B cell (primary cell): ENCODE measurements at regions not wholly inside any gene's neighbourhood (a gene's known extent, or its start where the extent isn't known, plus 50 kb on each side); places are given as distances from the start of the nearest gene placed in this dataset.

Experiments
- ATAC-seq: fragments of 200-7000 bp; cut with Tn5 transposase; one replicate; pipeline ENCODE4 v1.10.0; 2021; ENCODE audit warnings: low read depth, mild to moderate bottlenecking, moderate number of reproducible peaks, moderate library complexity
- CTCF ChIA-PET: fragments of 350-600 bp; sonication (Branson Sonifier 250); formaldehyde crosslinking; loops from one replicate; lab custom pipeline; 2021; ENCODE audit warnings: antibody characterized with exemption, inconsistent platforms; lab: Charles Lee
- POLR2A ChIA-PET: fragments of 350-600 bp; sonication (Branson Sonifier 250); formaldehyde crosslinking; loops from one replicate; lab custom pipeline; 2021; ENCODE audit warnings: antibody characterized with exemption; lab: Charles Lee
- DNase-seq: peaks from one replicate; pipeline ENCODE4 v3.0.0; 2013
- H2AFZ ChIP-seq: 2 replicates; pipeline ENCODE4 v1.6.1; 2012; ENCODE audit warnings: mild to moderate bottlenecking, low read depth, low read length; ENCODE audit not compliant: insufficient read depth, poor library complexity, severe bottlenecking
- H3K27ac ChIP-seq, 2 donors: 1 replicate in 1 of 2; 2 replicates in 1 of 2; pipeline ENCODE4 v1.5.1; 2012 to 2013; ENCODE audit warnings: low read length in 2 of 2, mild to moderate bottlenecking in 2 of 2, moderate library complexity in 1 of 2
- H3K27me3 ChIP-seq, 4 experiments: fragments of 200-600 bp in 1 of 4; sonication (generic) in 1 of 4; replicated peaks in 1 of 4; 1 replicate in 2 of 4; 2 replicates in 2 of 4; pipeline versions ENCODE4 v1.6.1 to v1.7.0; 2013 to 2016; ENCODE audit warnings: low read length in 3 of 4, mild to moderate bottlenecking in 2 of 4, mixed read lengths in 1 of 4, moderate library complexity in 1 of 4; ENCODE audit not compliant: insufficient read depth in 4 of 4, control insufficient read depth in 3 of 4; ENCODE audit errors: control extremely low read depth in 1 of 4
- H3K36me3 ChIP-seq, 2 experiments: replicated peaks in 1 of 2; 1 replicate in 1 of 2; 2 replicates in 1 of 2; pipeline versions ENCODE4 v1.6.1 to v1.7.1; 2013; ENCODE audit warnings: low read length in 1 of 2; ENCODE audit not compliant: insufficient read depth in 2 of 2, control insufficient read depth in 1 of 2; ENCODE audit errors: control extremely low read depth in 1 of 2, extremely low read depth in 1 of 2
- H3K4me1 ChIP-seq, 2 donors: fragments of 200-600 bp in 1 of 2; sonication (generic) in 1 of 2; 1 replicate in 1 of 2; 2 replicates in 1 of 2; pipeline versions ENCODE4 v1.5.1 to v1.6.1; 2013 to 2017; ENCODE audit warnings: low read length in 2 of 2; ENCODE audit not compliant: control insufficient read depth in 2 of 2, insufficient read depth in 2 of 2
- H3K4me2 ChIP-seq: replicated peaks from 2 replicates; pipeline ENCODE3; 2012; ENCODE audit warnings: mild to moderate bottlenecking, low read depth, low read length; ENCODE audit not compliant: poor library complexity, severe bottlenecking
- H3K4me3 ChIP-seq, 5 experiments: fragments of 200-600 bp in 1 of 5; sonication (generic) in 1 of 5; 1 replicate in 3 of 5; 2 replicates in 2 of 5; pipeline versions ENCODE4 v1.5.1 to v1.7.0; 2011 to 2016; ENCODE audit warnings: low read length in 4 of 5, mild to moderate bottlenecking in 4 of 5, low read depth in 2 of 5, control low read depth in 1 of 5, moderate library complexity in 1 of 5; ENCODE audit not compliant: insufficient read depth in 1 of 5; ENCODE audit errors: control extremely low read depth in 1 of 5, extremely low read depth in 1 of 5
- H3K79me2 ChIP-seq: fragments of 200-600 bp; sonication (generic); one replicate; pipeline ENCODE4 v1.6.0; 2016; ENCODE audit warnings: low read length; ENCODE audit not compliant: control insufficient read depth, insufficient read depth
- H3K9ac ChIP-seq: fragments of 200-600 bp; sonication (generic); 2 replicates; pipeline ENCODE4 v1.6.1; 2017; ENCODE audit warnings: mild to moderate bottlenecking, low read length, moderate library complexity
- H3K9me3 ChIP-seq, 3 donors: one replicate each; pipeline versions ENCODE4 v1.6.1 to v1.7.1; 2013; ENCODE audit warnings: low read length in 2 of 3; ENCODE audit not compliant: control insufficient read depth in 2 of 3, insufficient read depth in 1 of 3; ENCODE audit errors: control extremely low read depth in 1 of 3
- H4K20me1 ChIP-seq: 2 replicates; pipeline ENCODE4 v1.6.0; 2012; ENCODE audit warnings: mild to moderate bottlenecking, low read length; ENCODE audit not compliant: insufficient read depth, control insufficient read depth, poor library complexity, severe bottlenecking
- H3K27ac Mint-ChIP-seq: one replicate; pipeline ENCODE4 v1.8.0; 2021; ENCODE audit warnings: mixed read lengths
- H3K27me3 Mint-ChIP-seq: one replicate; pipeline ENCODE4 v1.8.0; 2021; ENCODE audit warnings: mixed read lengths
- H3K4me1 Mint-ChIP-seq: one replicate; pipeline ENCODE4 v1.8.0; 2021; ENCODE audit warnings: mixed read lengths
- H3K4me3 Mint-ChIP-seq: one replicate; pipeline ENCODE4 v1.8.0; 2021; ENCODE audit warnings: mixed read lengths
- H3K9me3 Mint-ChIP-seq: one replicate; pipeline ENCODE4 v1.8.0; 2022; ENCODE audit warnings: mixed read lengths; ENCODE audit not compliant: insufficient read depth
- CTCF ChIP-seq: fragments of 200-600 bp; IDR thresholded peaks from one replicate; pipeline ENCODE4 v1.8.0; 2022; ENCODE audit warnings: antibody characterized with exemption, mild to moderate bottlenecking
- EZH2 ChIP-seq: IDR thresholded peaks from 2 replicates; pipeline ENCODE4 v1.6.1; 2012; ENCODE audit warnings: borderline replicate concordance, low read depth, mild to moderate bottlenecking, moderate library complexity, low read length; ENCODE audit not compliant: insufficient read depth, poor library complexity, severe bottlenecking
- WGBS: methylation state at CpG from one replicate; pipeline ENCODE4 v1.1.5; 2013; ENCODE audit warnings: missing lambda C conversion rate; ENCODE audit not compliant: insufficient coverage; 5-methylcytosine and 5-hydroxymethylcytosine counted together
- intact Hi-C: fragments of 100-400 bp; cut with micrococcal nuclease; formaldehyde crosslinking; loops from one replicate; pipeline ENCODE4 v1.10.0; 2022

DNA sequence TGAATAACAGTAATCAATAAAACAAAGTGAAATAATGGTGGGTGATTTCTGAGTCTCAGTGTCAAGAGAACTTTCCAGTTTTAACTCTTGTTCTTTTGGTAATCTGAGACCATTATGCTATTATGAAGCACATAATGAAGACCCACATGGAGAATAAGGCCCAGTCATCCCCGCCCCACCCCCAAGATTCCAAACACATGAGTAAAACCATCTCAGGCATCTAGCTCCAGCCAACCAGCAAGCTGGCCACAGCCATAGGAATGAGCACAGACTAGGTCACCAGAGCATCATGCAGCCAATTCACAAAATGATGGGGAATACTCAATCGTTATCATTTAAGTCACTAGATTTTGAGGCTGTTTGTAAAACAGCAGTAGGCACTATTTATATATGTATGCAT lies 1769.0 kb upstream of the PCDH20 start:
- no peak for ATAC-seq
- intact Hi-C loops, result no loop called here
- Histone ChIP-seq H3K27ac (no peak overlapping the region), H3K4me3 (no peak overlapping the region), H3K36me3 (no peaks in the 10 kb centered on the region), H3K79me2 (no peaks in the 10 kb centered on the region), H3K9me3 (no peaks in the 10 kb centered on the region), H4K20me1 (no peaks in the 10 kb centered on the region), H3K4me2 (no peak overlapping the region), H3K9ac (no peak overlapping the region), H3K4me1 (no peaks in the 10 kb centered on the region), H3K27me3 (no peaks in the 10 kb centered on the region), H2AFZ (no peak overlapping the region)
- H3K9me3 Mint-ChIP-seq, result peaks cover 6% of the 10 kb centered on the region
- no peak overlapping the region for H3K4me3 Mint-ChIP-seq
- no peak for DNase-seq
- no CpG with 5 or more reads among the region's 2 CpGs for WGBS
- TF ChIP-seq EZH2 (no peak), CTCF (no peak)
- no peaks in the 10 kb centered on the region for H3K27me3 Mint-ChIP-seq
- ChIA-PET CTCF (no interaction called here), POLR2A (no interaction called here)
- no peaks in the 10 kb centered on the region for H3K4me1 Mint-ChIP-seq
- no peak overlapping the region for H3K27ac Mint-ChIP-seq

DNA sequence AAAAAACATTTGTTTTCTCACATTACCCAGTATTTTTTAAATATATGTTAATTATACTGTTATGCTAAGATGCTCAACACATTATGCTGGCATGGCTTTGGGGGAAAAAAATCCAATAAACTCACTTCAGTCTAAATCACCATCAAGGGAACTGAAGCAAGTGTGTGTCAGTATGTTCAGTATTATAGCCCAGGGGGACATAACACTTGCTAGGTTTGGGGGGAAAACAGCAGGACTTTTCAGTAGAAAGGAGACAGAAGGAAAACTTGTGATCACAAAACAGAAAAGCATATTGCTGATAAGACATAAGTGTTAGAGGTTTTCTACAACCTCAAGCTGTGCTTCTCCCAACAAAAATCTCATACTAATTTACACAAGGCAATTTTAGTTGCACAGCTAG lies 1759.9 kb upstream of the PCDH20 start:
- H3K4me2 ChIP-seq, result no peak overlapping the region
- no peak for TF ChIP-seq EZH2
- no peak for TF ChIP-seq CTCF
- intact Hi-C loops, result no loop called here
- no peak overlapping the region for H3K27ac Mint-ChIP-seq
- peaks cover 6% of the 10 kb centered on the region for H3K9me3 Mint-ChIP-seq
- CTCF ChIA-PET, result no interaction called here
- H3K4me3 ChIP-seq, result no peak overlapping the region
- no peaks in the 10 kb centered on the region for H3K36me3 ChIP-seq
- no peaks in the 10 kb centered on the region for H3K79me2 ChIP-seq
- H3K4me1 Mint-ChIP-seq, result no peaks in the 10 kb centered on the region
- no peak overlapping the region for H3K4me3 Mint-ChIP-seq
- no peaks in the 10 kb centered on the region for H3K27me3 ChIP-seq
- H4K20me1 ChIP-seq, result no peaks in the 10 kb centered on the region
- peaks cover 0 to 6% (median 0%) of the 10 kb centered on the region in 3 donors for H3K9me3 ChIP-seq
- H3K27ac ChIP-seq, result no peak overlapping the region
- ATAC-seq (no peak), DNase-seq (no peak)
- H3K9ac ChIP-seq, result no peak overlapping the region
- no peak overlapping the region for H2AFZ ChIP-seq
- H3K4me1 ChIP-seq, result no peaks in the 10 kb centered on the region
- no peaks in the 10 kb centered on the region for H3K27me3 Mint-ChIP-seq
- POLR2A ChIA-PET, result no interaction called here
